ENCODE measurements at regions not wholly inside any gene's neighbourhood (a gene's known extent, or its start where the extent isn't known, plus 50 kb on each side); places are given as distances from the start of the nearest gene placed in this dataset.

DNA sequence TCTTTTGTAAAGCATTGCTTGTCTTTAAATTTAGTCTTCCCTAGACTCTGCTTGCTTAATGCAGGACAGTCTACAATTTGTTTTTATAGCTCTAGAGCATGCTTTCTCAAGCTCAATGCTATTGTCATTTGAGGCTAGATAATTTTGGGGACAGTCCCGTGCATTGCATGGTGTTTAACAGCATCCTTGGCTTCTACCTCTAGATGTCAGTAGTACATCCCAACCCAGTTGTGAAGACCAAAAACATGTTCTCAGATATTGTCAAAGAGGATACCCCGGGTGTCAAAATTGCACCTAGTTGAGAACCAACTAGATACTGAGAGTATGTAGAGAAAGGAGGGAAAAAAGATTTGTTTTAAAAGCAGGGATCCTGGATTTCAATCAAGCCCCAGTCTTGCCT, 277.5 kb downstream of the CEMIP2 start:
- DNase-seq (ENCODE audit: low read depth): no peak
- no peak overlapping the region for H3K4me3 ChIP-seq (ENCODE audit: low read length)
- TF ChIP-seq, protein P1, sequence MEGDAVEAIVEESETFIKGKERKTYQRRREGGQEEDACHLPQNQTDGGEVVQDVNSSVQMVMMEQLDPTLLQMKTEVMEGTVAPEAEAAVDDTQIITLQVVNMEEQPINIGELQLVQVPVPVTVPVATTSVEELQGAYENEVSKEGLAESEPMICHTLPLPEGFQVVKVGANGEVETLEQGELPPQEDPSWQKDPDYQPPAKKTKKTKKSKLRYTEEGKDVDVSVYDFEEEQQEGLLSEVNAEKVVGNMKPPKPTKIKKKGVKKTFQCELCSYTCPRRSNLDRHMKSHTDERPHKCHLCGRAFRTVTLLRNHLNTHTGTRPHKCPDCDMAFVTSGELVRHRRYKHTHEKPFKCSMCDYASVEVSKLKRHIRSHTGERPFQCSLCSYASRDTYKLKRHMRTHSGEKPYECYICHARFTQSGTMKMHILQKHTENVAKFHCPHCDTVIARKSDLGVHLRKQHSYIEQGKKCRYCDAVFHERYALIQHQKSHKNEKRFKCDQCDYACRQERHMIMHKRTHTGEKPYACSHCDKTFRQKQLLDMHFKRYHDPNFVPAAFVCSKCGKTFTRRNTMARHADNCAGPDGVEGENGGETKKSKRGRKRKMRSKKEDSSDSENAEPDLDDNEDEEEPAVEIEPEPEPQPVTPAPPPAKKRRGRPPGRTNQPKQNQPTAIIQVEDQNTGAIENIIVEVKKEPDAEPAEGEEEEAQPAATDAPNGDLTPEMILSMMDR (conservative IDR thresholded peaks at IDR 0.05; ENCODE audit: low read depth, low read length): peak; percentile 36

DNA sequence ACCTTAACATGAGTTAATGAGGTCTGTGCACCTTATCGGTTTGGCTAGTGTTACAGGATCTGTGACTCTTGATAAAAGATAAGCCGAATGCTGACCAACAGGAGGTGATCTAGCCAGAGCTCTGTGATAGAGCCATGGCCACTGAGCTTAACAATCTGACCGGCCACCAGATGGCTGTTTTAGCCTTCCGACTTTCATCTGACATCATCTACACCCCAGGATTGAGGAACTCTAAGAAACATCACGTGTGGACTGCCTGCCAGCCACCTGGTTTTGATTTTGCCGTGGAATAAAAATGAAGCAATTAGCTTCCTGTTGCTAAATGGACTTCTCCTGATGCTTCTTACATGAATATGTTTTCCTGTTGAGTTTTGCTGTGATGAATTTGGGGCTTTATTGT, 281.3 kb downstream of the CEMIP2 start:
- TF ChIP-seq, protein P1 (conservative IDR thresholded peaks at IDR 0.05; ENCODE audit: low read depth, low read length): no peak
- no peak overlapping the region for H3K4me3 ChIP-seq (ENCODE audit: low read length)
- no peak for DNase-seq (ENCODE audit: low read depth)

DNA sequence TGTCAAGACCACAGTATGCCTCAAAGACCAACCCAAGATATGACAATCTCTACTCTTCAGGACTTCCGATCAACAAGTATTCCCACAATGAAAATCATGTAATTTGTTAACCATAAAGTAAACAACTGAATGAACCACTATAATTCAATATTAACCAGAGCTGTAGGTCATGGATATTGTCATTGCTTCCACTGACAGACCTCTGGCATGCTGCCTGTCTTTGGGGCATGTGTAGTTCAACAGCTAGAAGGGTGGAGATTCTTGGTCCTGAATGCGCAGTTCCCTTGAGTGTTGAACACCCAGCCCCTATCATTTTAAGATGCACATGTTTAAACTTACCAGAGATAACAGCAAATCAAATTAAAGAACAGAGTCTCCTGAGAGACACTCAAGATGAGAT, 283.0 kb downstream of the CEMIP2 start:
- no peak overlapping the region for H3K4me3 ChIP-seq (ENCODE audit: low read length)
- TF ChIP-seq, protein P1 (conservative IDR thresholded peaks at IDR 0.05; ENCODE audit: low read depth, low read length): no peak
- no peak for DNase-seq (ENCODE audit: low read depth)

GRCh38 chr9:71483436-71483835, 284.9 kb downstream of the CEMIP2 start:
- DNase-seq (ENCODE audit: low read depth): no peak
- TF ChIP-seq, protein P1 (conservative IDR thresholded peaks at IDR 0.05; ENCODE audit: low read depth, low read length): no peak
- H3K4me3 ChIP-seq (ENCODE audit: low read length): no peak overlapping the region

GRCh38 chr9:71479621-71480020, 288.7 kb downstream of the CEMIP2 start:
- TF ChIP-seq, protein P1 (conservative IDR thresholded peaks at IDR 0.05; ENCODE audit: low read depth, low read length): no peak
- no peak for DNase-seq (ENCODE audit: low read depth)
- H3K4me3 ChIP-seq (ENCODE audit: low read length): no peak overlapping the region

DNA sequence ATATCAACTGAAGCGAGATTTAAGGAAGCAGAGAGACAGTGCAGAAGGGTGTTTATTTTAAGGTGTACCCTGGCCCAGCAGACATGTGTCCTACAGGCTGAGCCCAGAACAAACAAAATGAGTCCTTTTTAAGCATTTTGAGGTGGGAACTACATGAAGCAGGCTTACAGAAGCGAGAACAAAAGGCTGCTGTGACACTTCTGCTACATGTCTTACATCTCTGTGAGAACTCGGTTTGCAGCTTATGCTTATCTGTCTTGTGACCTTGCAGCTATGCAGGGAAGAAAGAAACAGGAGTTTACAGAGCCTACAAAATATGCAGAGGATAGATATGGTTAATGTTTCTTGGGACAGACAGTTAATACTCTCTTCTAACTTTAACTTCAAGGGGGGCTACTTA, 295.9 kb downstream of the CEMIP2 start:
- H3K4me3 ChIP-seq (ENCODE audit: low read length): no peak overlapping the region
- DNase-seq (ENCODE audit: low read depth): peak; percentile 23
- TF ChIP-seq, protein P1 (conservative IDR thresholded peaks at IDR 0.05; ENCODE audit: low read depth, low read length): no peak

- no peak overlapping the region for H3K4me3 ChIP-seq (ENCODE audit: low read length)
- no peak for DNase-seq (ENCODE audit: low read depth)
- TF ChIP-seq, protein P1 (conservative IDR thresholded peaks at IDR 0.05; ENCODE audit: low read depth, low read length): no peak
Observed at GRCh38 chr9:71465392-71465791, 302.9 kb downstream of the CEMIP2 start.

Data from retinal pigment epithelial cell (primary cell).